ENCODE measurements at regions not wholly inside any gene's neighbourhood (a gene's known extent, or its start where the extent isn't known, plus 50 kb on each side); places are given as distances from the start of the nearest gene placed in this dataset.

DNA sequence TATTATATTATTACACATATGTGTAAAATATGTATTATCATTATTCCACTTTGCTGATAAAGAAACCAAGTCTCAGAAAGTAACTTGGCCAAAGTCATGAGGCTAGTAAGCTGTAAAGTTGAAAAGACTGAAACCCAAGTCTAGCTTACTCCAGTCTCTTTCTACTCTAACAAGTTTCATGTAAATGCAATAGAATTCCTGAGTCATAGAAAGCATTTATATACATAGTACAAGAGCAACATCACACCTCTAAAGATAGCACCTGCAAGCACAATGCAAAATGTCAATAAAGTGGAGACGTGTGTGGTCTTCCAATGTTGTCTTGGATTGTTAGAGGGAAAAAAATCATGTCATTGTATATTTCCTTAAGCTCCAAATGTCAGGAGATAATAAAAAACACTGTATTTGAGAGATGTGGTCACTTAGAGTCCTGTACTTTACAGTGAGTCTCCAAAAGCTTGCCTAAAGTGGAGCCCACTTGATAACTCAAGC, 430.3 kb upstream of the NRP1 start:
- no peak for DNase-seq (ENCODE audit: low read depth, low spot score)
- no peak overlapping the region for H3K4me3 ChIP-seq (ENCODE audit: insufficient read length, low read depth)
- no peaks in the 10 kb centered on the region for H3K27me3 ChIP-seq (ENCODE audit: insufficient read depth, insufficient read length)
- no peaks in the 10 kb centered on the region for H3K4me1 ChIP-seq (ENCODE audit: insufficient read depth, insufficient read length)
- no peaks in the 10 kb centered on the region; the same call in 1 of the 2 replicates for H3K9me3 ChIP-seq (ENCODE audit: insufficient read depth, low read length)
- no peaks in the 10 kb centered on the region for H3K36me3 ChIP-seq (ENCODE audit: insufficient read depth, insufficient read length, low read length)
- no peak for TF ChIP-seq YY1 (IDR thresholded peaks at IDR 0.05; ENCODE audit: insufficient read depth, insufficient read length)
- TF ChIP-seq SUZ12 (IDR thresholded peaks at IDR 0.05; ENCODE audit: extremely low read depth, insufficient read depth, insufficient read length), result no peak
- no peak for TF ChIP-seq ZNF274 (IDR thresholded peaks at IDR 0.05; ENCODE audit: low read depth, low read length)
- H3K9ac ChIP-seq (ENCODE audit: insufficient read length, low read depth), result no peak overlapping the region

DNA sequence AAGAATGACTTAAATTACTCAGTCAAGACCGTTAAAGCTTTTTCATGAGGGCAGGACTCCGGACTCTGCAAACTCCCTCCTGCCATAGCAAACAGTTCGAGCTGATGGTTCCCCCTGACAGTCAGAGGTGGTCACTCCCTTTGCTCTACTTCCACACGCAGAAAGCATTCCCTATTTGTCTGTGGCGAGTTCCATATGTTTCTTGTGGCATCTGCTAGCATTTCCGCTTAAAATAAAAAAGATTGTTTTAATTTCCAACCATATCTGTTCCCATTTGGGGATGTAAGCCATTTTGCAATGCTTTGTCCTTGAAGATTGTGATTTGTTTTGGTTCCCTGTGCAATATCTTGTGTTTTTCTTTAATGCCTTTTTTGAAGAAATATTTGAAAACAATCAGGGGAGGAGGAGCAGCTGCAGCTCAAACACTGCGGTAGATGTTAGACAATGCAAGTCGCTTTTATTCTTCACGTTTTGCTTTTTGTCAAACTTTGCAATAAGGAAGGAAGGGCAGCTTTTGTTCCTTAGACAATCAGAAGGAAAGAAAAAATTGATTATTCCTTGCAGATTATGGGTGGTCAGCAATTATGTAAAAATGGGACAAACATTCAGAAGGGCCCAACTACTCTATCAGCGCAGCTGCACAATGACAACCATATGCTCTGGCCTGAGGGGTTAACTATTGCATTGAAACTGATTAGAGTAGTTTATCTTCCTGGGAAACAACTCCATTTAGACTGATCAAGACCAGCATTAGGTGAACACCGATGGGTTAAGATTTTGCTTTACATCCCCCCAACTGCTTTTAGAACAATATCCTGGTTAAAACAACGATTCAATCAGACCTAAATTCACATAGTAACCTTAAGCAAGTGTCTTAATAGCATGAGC, 425.8 kb upstream of the NRP1 start:
- Histone ChIP-seq H3K27me3 (ENCODE audit: insufficient read depth, insufficient read length) (no peaks in the 10 kb centered on the region), H3K4me3 (ENCODE audit: insufficient read length, low read depth) (no peak overlapping the region)

DNA sequence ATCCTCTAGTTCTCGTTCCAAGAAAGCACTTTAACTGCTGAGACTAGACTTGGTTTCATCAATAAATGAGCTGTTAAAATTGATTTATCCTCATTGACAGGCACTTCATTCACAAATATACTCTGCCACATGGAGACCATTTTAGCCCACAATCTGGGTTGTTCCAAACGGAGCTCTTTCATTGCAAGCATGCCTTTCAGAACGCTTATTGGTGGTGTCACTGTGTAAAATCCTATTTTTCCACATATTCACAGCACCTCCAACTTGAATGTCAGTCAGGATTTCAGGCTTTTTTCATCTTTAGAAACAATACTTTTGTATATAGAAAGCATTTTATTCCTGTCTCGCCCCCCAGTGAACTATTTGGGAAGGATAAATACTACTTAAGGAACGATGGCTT, 424.7 kb upstream of the NRP1 start:
- Histone ChIP-seq H3K4me1 (ENCODE audit: insufficient read depth, insufficient read length) (no peaks in the 10 kb centered on the region), H3K36me3 (ENCODE audit: insufficient read depth, insufficient read length, low read length) (no peaks in the 10 kb centered on the region), H3K27me3 (ENCODE audit: insufficient read depth, insufficient read length) (no peaks in the 10 kb centered on the region), H3K4me3 (ENCODE audit: insufficient read length, low read depth) (no peak overlapping the region), H3K9ac (ENCODE audit: insufficient read length, low read depth) (no peak overlapping the region), H3K9me3 (ENCODE audit: insufficient read depth, low read length) (no peaks in the 10 kb centered on the region; the same call in 1 of the 2 replicates)
- no peak for DNase-seq (ENCODE audit: low read depth, low spot score)
- no peak for TF ChIP-seq SUZ12 (IDR thresholded peaks at IDR 0.05; ENCODE audit: extremely low read depth, insufficient read depth, insufficient read length)
- TF ChIP-seq YY1 (IDR thresholded peaks at IDR 0.05; ENCODE audit: insufficient read depth, insufficient read length), result no peak
- no peak for TF ChIP-seq ZNF274 (IDR thresholded peaks at IDR 0.05; ENCODE audit: low read depth, low read length)

More for the DNA sequence above, 425.8 kb upstream of the NRP1 start:
- DNase-seq (ENCODE audit: low read depth, low spot score), result no peak
- Histone ChIP-seq H3K9me3 (ENCODE audit: insufficient read depth, low read length) (no peaks in the 10 kb centered on the region; the same call in 1 of the 2 replicates), H3K36me3 (ENCODE audit: insufficient read depth, insufficient read length, low read length) (no peaks in the 10 kb centered on the region), H3K9ac (ENCODE audit: insufficient read length, low read depth) (no peak overlapping the region), H3K4me1 (ENCODE audit: insufficient read depth, insufficient read length) (no peaks in the 10 kb centered on the region)
- TF ChIP-seq YY1 (IDR thresholded peaks at IDR 0.05; ENCODE audit: insufficient read depth, insufficient read length) (no peak), SUZ12 (IDR thresholded peaks at IDR 0.05; ENCODE audit: extremely low read depth, insufficient read depth, insufficient read length) (no peak), ZNF274 (IDR thresholded peaks at IDR 0.05; ENCODE audit: low read depth, low read length) (no peak)

DNA sequence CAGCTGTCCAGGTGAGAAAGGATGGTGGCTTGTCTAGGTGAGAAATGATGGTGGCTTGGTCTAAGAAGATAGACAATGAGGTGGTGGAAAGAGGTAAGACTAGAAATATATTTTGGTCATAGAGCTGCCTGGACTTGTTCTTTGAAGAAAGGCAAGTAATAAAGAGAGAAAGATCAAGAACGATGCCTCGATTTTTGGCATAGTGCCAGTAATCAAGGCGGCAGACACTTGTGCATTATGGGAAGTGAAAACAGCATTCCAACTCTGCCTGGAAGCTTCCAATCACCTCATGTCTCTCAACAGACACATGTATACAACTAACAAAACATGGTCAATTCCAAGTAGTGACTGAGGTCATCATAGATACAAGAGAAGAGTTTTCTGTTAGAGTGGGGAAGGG, 423.8 kb upstream of the NRP1 start:
- Histone ChIP-seq H3K4me1 (ENCODE audit: insufficient read depth, insufficient read length) (no peaks in the 10 kb centered on the region), H3K4me3 (ENCODE audit: insufficient read length, low read depth) (no peak overlapping the region), H3K27me3 (ENCODE audit: insufficient read depth, insufficient read length) (no peaks in the 10 kb centered on the region), H3K9me3 (ENCODE audit: insufficient read depth, low read length) (no peaks in the 10 kb centered on the region; the same call in 1 of the 2 replicates), H3K9ac (ENCODE audit: insufficient read length, low read depth) (no peak overlapping the region), H3K36me3 (ENCODE audit: insufficient read depth, insufficient read length, low read length) (no peaks in the 10 kb centered on the region)
- TF ChIP-seq SUZ12 (IDR thresholded peaks at IDR 0.05; ENCODE audit: extremely low read depth, insufficient read depth, insufficient read length) (no peak), YY1 (IDR thresholded peaks at IDR 0.05; ENCODE audit: insufficient read depth, insufficient read length) (no peak), ZNF274 (IDR thresholded peaks at IDR 0.05; ENCODE audit: low read depth, low read length) (no peak)
- no peak for DNase-seq (ENCODE audit: low read depth, low spot score)

DNA sequence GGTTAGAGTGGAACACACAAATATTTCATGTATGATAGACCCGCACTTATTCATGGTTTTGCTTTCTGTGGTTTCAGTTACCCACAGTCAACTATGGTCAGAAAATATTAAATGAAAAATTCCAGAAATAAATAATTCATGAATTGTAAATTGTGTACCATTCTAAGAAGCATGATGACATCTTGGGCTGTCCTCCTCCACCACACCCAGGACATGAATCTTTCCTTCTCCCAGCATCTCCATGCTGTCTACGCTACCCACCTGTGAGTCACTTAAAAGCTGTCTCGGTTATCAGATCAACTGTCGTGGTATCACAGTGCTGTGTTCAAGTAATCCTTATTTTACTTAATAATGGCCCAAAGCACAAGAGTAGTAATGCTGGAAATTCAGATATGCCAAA, 419.6 kb upstream of the NRP1 start:
- Histone ChIP-seq H3K9ac (ENCODE audit: insufficient read length, low read depth) (no peak overlapping the region), H3K36me3 (ENCODE audit: insufficient read depth, insufficient read length, low read length) (no peaks in the 10 kb centered on the region), H3K9me3 (ENCODE audit: insufficient read depth, low read length) (no peaks in the 10 kb centered on the region), H3K4me3 (ENCODE audit: insufficient read length, low read depth) (no peak overlapping the region), H3K27me3 (ENCODE audit: insufficient read depth, insufficient read length) (no peaks in the 10 kb centered on the region), H3K4me1 (ENCODE audit: insufficient read depth, insufficient read length) (no peaks in the 10 kb centered on the region)
- no peak for DNase-seq (ENCODE audit: low read depth, low spot score)
- no peak for TF ChIP-seq ZNF274 (IDR thresholded peaks at IDR 0.05; ENCODE audit: low read depth, low read length)

DNA sequence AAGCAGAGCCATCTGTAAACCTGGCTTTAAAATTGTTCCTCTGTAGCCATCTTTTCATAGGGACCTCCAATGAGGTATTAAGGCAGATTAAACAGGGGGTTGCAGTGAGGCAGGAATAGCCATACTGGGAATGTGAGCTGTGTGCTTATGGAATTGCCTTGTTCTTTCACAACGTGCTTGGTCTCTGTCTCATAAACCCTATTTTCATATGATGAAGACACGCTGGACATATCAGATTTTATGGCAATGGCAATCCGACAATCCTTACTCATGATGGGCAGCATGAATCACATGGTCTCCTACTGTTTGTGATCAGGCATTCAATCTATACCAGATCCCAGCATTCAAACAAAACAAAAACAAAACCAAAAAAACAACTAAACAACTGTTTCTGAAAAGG, 418.9 kb upstream of the NRP1 start:
- Histone ChIP-seq H3K9ac (ENCODE audit: insufficient read length, low read depth) (no peak overlapping the region), H3K4me3 (ENCODE audit: insufficient read length, low read depth) (no peak overlapping the region), H3K36me3 (ENCODE audit: insufficient read depth, insufficient read length, low read length) (no peaks in the 10 kb centered on the region), H3K27me3 (ENCODE audit: insufficient read depth, insufficient read length) (no peaks in the 10 kb centered on the region), H3K4me1 (ENCODE audit: insufficient read depth, insufficient read length) (no peaks in the 10 kb centered on the region), H3K9me3 (ENCODE audit: insufficient read depth, low read length) (no peaks in the 10 kb centered on the region)
- DNase-seq (ENCODE audit: low read depth, low spot score), result no peak
- TF ChIP-seq YY1 (IDR thresholded peaks at IDR 0.05; ENCODE audit: insufficient read depth, insufficient read length), result no peak
- no peak for TF ChIP-seq SUZ12 (IDR thresholded peaks at IDR 0.05; ENCODE audit: extremely low read depth, insufficient read depth, insufficient read length)
- no peak for TF ChIP-seq ZNF274 (IDR thresholded peaks at IDR 0.05; ENCODE audit: low read depth, low read length)

DNA sequence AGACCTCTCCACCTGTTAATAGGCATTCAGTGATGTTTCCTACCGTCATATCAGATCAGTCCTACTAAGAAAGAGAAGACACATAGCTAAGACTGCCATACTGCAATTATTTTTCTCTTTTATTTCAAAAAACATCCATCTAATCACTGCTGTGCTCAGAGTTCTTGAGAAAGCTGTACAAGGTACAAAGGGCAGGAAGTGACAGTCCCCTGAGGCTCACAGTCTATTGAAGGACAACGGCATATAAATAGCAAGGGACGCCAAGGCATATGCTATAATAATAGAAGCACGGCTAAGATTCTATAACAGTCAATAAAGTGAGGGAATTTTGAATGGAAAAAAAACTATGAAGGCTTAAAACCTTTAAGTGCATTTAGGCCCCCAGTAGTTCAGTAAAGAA, 415.3 kb upstream of the NRP1 start:
- H3K4me1 ChIP-seq (ENCODE audit: insufficient read depth, insufficient read length), result no peaks in the 10 kb centered on the region
- no peak for DNase-seq (ENCODE audit: low read depth, low spot score)
- no peaks in the 10 kb centered on the region for H3K27me3 ChIP-seq (ENCODE audit: insufficient read depth, insufficient read length)
- H3K4me3 ChIP-seq (ENCODE audit: insufficient read length, low read depth), result no peak overlapping the region
- no peaks in the 10 kb centered on the region for H3K36me3 ChIP-seq (ENCODE audit: insufficient read depth, insufficient read length, low read length)
- TF ChIP-seq ZNF274 (IDR thresholded peaks at IDR 0.05; ENCODE audit: low read depth, low read length) (no peak), YY1 (IDR thresholded peaks at IDR 0.05; ENCODE audit: insufficient read depth, insufficient read length) (no peak), SUZ12 (IDR thresholded peaks at IDR 0.05; ENCODE audit: extremely low read depth, insufficient read depth, insufficient read length) (no peak)
- no peaks in the 10 kb centered on the region for H3K9me3 ChIP-seq (ENCODE audit: insufficient read depth, low read length)
- H3K9ac ChIP-seq (ENCODE audit: insufficient read length, low read depth), result no peak overlapping the region

All from NT2/D1 (cell line).